ENCODE measurements at regions not wholly inside any gene's neighbourhood (a gene's known extent, or its start where the extent isn't known, plus 50 kb on each side); places are given as distances from the start of the nearest gene placed in this dataset.
"Not testable (repeated sequence)": the region's sequence is repeated elsewhere in the genome, so short reads cannot be mapped to it uniquely, and the experiment has no call there.

DNA sequence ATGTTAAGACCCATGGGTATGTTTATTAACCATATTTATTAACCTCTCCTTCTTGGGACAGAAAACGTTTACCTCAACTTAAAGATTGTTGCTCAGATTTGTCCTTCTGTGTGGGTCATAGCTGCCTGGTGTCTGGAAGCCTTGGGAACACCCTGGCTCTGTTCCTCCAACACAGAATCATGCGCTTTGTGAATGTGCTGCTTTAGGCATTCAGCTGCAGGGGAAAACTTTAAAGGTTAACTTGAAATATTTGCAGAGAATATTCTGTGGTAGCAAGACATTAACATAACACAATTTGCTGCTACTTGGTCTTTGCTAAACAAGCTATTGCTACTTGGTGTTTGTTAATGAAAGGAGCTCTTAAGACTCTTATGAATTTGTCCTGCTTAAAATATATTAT lies 50.5 kb upstream of the THOC3 start:
- not testable (repeated sequence) for DNase-seq (ENCODE audit: low spot score)

DNA sequence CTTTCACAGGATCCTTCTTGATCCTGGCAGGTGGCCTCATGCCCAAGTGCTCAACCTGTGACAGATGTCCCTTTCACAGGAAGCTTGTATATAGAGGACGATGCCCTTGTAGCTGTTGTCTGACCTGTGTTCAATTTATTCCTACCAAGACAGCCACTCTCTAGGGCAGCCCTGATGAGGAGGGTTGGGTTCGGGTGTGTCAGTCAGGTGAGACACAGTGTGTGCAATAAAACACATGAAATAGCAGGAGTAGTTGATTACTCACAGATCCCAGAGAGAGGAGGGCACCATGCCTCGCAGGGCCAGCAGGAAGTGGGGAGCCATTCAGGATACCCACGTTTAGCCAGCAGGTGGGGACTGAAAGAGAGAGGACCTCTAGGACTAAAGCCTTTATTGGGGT lies 52.7 kb upstream of the THOC3 start:
- not testable (repeated sequence) for DNase-seq (ENCODE audit: low spot score)

DNA sequence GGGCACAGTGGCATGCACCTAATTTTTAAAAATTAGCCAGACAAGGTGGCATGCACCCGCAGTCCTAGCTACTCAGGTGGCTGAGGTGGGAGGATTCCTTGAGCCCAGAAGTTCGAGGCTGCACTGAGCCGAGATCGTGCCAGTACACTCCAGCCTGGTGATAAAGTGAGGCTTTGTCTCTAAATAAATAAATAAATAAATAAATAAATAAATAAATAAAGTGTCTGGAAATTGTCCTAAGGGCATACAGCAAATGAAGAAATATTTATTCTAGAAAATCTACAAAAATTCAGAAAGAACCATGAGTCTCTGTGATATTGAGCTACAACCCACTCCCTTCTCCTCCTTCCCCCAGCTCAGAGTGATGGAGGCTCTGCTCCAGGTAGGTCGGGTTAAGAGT lies 55.4 kb upstream of the THOC3 start:
- DNase-seq (ENCODE audit: low spot score): not testable (repeated sequence)

DNA sequence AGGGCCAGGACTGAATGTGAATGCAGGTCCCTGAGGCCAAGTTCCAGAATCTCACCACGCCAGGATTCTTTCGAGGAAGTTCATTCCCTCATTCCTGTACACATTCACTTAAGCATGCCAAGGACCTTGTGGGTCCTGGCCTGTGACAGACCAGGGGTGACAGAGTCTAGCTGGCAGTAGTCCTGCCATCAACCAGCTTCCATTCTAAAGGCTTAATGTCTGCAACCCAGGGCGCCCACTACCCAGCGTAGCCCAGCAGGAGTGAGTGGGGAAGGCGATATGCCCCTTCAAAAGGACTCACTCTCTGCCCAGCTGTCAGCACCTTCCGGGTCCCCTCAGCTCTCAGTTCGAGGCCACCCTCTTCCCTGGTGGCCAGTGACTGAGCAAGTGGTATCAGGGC lies 61.3 kb upstream of the THOC3 start:
- not testable (repeated sequence) for DNase-seq (ENCODE audit: low spot score)

DNA sequence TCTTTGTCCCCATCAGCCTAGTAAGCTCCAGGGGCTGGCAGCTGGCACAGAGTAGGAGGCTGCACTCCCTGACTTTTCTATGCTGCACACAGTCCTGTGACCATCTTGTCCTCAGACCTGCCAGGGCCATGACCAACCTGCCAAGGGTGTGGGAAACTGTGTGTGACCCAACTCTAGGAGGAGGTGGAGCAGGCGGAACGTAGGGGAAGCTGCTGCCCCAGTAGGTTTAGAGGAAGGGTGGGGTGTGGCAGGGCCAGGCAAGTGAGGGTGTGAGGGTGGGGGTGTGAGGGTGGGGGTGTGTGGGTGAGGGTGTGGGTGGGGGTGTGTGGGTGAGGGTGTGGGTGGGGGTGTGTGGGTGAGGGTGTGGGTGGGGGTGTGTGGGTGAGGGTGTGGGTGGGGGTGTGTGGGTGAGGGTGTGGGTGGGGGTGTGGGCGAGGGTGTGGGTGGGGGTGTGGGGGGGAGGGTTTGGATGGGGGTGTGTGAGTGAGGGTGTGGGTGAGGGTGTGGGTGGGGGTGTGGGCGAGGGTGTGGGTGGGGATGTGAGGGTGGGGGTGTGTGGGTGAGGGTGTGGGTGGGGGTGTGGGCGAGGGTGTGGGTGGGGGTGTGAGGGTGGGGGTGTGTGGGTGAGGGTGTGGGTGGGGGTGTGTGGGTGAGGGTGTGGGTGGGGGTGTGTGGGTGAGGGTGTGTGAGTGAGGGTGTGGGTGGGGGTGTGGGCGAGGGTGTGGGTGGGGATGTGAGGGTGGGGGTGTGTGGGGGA lies 62.4 kb upstream of the THOC3 start:
- DNase-seq (ENCODE audit: low spot score): not testable (repeated sequence)

DNA sequence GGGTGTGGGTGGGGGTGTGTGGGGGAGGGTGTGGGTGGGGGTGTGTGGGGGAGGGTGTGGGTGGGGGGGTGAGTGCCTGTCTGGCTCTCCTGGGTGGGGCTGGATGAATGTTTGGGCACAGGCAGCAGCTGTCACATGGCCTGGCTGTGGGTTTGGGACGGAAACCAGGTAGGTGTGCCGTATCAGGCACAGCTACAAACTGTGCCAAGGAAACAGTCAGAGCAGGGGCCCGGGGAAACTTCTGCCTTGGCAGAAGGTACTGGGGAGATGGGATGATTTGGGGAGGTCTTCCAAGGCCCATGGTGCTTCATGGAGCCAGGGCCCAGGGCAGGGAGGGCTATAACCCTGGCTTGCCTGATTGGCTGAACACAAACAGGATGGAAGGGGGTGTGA lies 63.0 kb upstream of the THOC3 start:
- not testable (repeated sequence) for DNase-seq (ENCODE audit: low spot score)

DNA sequence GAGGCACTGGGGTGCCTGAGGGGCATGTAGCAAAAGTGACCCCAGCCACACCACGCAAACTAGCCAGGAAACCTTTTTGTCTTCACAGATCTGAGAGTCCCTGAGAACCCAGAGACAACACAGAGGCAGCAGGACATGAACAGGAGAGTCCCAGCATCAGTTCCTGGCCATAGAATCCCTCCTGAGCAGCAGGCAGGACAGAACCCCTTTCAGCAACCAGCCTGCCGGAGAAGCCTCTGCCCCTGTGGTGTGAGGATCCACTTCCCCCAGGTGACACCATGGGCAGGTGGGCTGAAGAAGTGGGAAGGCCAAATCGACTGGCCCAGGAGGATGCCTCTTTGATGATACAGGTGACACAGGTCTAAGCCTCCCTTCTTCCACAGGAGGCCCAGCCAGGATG lies 65.1 kb upstream of the THOC3 start:
- not testable (repeated sequence) for DNase-seq (ENCODE audit: low spot score)

DNA sequence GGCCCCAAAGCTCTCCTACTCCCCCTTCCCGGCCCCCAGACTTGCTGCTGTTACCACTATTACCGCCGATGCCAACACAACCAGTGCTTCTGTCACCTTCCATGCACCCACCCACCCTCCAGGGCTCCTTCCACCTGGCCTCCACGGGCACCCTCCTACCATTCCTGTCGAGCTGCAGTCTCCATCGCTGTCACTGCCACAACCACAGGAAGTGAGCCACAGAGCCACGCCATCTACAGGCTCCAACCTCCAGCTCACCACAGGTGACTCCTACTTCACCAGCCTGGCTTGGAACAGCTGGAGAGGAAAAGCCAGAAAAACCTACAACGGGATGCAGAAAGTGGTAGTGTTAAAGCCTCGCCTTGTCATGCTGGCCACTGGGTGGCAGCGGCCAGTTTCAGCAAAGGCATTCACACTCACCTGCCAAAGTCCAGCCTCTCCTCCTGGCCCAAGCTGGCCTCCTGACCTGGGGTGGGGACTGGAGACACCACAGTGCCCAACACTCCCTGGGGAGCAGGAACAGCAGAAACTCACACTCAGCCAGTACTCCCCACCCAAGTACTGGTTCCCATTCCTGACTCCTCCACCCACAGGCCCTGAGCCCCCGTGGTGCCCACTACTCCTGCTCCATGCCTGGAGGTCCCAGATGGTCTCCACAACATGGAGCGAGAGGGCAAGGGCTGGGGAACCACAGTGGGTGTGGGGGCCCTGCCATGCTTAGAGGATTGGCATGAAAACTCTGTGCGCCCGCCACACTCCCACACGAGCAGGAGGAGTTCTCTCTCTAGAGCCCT lies 66.5 kb upstream of the THOC3 start:
- not testable (repeated sequence) for DNase-seq (ENCODE audit: low spot score)

DNA sequence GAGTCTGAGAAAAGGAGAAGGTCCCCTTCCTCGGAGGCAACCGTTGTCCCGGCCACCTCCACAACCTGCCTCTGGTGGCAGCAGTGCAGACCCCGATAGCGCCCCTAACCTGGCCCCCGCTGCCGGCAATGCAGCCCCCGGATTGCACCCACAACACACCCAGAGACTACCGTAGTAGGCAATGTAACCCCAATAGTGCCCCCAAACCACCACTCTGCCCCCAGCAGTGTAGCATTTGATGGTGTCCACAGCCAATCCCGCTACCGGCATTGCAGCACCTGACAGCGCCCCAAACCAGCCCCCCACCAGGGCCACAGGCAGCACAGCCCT lies 67.1 kb upstream of the THOC3 start:
- DNase-seq (ENCODE audit: low spot score): not testable (repeated sequence)

DNA sequence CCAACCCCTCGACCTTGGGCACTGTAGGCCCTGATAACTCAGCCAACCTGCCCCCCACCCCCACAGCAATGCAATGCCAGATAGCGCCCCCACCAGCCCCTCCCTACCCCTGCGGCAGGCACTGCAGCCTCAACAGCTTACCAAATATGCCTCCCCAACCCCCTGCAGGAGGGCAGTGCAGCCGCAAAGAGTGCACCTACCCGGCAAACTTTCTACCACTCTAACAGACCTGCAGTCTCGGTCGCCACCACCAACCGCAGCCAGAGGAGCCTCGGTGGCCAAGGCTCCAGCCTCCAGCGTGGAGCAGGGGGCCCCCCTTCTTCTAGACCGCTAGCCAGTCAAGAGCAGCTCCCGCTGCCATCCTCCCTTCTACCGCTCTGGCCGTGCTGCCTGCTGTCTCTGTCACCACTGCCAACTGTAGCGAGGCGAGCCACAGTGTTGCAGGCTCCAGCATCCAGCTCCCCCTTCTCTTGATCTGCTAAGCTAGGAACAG lies 67.7 kb upstream of the THOC3 start:
- not testable (repeated sequence) for DNase-seq (ENCODE audit: low spot score)

DNA sequence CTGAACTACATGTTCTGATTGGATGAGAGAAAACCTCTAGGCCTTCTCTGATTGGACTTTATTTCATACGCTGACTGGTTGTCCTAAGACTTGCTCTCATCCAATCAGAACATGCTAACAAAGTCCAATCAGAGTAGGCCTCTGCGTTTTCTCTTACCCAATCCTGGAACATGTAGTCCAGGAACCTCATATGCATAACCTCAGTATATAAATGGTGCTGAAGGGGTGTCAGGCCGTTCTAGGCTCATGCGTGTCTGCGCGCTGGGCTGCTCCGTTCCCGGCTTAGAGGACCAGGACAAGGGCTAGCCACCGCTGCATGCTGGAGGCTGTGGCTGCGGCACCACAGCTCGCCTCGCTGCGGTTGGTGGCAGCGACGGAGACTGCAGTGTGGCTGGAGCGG lies 68.3 kb upstream of the THOC3 start:
- DNase-seq (ENCODE audit: low spot score): not testable (repeated sequence)

DNA sequence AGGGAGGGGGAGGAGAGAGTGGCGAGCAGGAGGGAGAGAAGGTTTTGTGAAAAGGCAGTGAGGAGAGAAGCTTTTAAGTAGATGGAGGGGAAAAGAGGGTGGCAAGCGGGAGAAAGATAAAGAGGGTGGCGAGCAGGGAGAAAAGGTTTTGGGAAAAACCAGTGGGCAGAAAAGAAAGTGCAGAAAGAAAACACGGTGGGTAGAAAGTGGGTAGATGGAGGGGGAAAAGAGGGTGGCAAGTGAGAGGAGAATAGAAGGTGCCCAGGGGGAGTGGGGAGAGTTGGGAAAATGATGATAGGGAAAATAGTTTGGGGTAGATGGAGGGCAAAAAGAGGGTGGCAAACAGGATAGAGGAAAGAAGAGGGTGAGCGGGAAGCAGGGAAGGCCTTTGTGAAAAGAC lies 69.1 kb upstream of the THOC3 start:
- DNase-seq (ENCODE audit: low spot score): not testable (repeated sequence)

DNA sequence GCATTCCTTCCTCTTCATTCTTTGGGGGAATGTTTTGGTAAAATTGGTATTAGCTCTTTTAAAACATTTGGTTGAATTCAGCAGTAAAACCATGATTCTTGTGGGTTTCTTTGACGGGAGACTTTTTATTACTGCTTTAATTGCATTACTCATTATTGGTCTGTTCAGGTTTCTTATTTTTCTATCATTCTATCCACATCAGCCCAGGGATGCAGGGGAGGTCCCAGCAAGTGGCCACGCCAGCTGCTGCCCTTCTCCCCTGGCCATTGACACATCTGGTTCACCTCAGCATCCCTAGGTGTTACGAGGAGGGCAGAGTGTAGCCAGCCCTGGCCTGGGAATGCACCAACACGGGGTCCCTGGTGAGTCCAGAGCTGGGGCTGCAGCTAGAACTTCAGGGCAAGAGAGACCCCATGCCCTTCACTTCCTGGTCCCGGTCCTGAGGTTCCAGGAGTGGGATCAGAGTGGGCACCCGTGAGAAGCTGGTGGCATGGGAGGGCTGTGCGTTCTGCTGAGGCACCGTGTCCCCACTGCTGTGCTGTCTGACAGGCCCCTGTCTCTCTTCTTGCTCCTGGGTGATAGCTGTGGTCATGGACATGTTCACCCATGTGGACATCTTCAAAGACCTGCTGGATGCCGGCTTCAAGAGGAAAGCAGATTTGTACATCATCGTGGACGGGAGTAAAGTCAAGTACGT lies 72.1 kb upstream of the THOC3 start:
- not testable (repeated sequence) for DNase-seq (ENCODE audit: low spot score)

DNA sequence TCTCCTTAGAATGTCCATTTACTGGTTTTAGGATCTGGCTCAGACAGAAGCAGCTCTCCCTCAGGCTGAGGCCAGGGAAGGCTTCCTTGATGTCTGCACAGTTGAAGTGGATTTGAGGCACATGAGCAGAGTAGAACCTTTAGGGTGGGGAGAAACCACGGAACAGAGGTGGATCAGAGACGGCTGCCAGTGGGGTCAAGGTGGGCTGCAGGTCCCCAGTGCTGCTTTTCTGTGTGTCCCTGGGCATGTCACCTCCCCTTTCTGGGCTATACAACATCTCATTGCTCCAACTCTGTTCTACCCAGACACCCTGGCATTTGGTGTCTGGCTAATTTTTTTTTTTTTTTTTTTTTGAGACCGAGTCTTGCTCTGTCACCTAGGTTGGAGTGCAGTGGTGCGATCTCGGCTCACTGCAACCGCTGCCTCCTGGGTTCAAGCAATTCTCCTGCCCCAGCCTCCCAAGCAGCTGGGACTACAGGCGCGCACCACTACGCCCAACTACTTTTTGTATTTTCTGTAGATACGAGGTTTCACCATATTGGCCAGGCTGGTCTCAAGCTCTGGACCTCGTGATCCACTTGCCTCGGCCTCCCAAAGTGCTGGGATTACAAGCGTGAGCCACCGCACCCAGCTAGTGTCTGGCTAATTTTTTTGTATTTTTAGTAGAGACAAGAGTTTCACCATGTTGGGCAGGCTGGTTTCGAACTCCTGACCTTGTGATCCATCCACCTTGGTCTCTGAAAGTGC lies 73.3 kb upstream of the THOC3 start:
- DNase-seq (ENCODE audit: low spot score): not testable (repeated sequence)

DNA sequence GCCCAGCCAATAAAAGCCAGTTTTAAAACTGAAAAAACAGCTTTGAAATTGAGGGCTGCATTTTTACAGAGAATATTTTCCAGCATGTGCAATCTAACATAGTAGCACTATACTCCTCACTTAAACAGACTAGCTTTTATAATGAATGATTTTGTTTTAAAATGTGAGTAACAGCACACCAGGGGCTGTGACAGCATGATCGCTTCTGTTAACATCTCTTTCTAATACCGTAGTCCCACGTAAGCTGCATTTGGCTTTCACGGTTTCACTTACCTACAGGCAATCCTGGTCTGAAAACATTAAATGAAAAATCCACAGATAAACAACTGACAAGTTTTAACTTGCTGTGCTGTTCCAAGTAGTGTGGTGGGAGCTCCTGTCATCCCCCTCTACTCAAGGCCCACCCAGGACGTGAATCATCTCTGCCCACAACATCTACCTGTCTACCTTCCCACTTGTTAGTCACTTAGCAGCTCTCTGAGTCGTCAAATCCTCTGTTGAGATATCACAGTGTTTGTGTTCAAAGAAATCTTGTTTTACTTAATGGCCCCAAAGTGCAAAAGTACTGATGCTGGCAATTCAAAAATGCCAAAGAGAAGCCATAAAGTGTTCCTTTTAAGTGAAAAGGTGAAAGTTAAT lies 74.0 kb upstream of the THOC3 start:
- DNase-seq (ENCODE audit: low spot score): not testable (repeated sequence)

DNA sequence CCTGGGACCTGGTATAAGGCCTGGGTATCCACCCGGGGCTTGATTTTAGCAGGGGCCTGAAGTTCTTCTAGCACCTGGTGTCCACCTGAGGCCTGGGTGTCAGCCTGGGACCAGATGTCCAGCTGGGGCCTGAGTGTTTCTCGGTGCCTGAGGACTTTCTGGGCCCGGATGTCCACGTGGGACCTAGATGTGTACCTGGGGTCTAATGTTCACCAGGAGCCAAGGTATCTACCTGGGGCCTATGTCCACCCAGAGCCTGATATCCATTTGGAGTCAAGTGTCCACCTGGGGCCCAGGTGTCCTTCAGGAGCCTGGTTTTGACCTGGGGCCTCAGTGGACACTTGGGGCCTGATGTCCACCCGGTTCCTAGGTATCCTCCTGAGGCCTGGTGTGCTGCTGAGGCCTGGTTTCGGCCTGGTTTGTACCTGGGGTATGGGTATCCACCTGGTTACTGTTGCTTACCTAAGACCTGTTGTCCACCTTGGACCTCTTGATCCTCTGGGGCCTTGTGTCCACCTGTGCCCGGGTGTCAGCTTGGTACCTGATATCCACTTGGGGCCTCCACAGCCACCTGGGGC lies 75.2 kb upstream of the THOC3 start:
- DNase-seq (ENCODE audit: low spot score): not testable (repeated sequence)

DNA sequence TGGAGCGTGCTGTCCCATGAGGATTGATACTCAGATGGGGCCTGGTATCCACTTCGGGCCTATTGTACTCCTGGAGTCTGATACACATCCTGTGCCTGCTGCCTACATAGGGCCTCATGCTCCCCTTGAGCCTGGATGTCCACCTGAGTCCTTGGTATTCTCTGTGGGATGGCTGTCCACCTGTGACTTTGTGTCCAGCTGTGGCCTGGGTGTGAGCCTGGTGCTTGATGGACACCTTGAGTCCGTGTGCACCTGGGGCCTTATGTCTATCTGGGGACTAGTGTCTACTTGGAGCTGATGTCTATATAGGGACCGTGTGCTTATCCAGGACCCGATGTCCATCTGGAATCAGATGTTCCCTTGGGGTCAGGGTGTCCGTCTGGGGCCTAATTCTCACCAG lies 75.9 kb upstream of the THOC3 start:
- DNase-seq (ENCODE audit: low spot score): not testable (repeated sequence)

DNA sequence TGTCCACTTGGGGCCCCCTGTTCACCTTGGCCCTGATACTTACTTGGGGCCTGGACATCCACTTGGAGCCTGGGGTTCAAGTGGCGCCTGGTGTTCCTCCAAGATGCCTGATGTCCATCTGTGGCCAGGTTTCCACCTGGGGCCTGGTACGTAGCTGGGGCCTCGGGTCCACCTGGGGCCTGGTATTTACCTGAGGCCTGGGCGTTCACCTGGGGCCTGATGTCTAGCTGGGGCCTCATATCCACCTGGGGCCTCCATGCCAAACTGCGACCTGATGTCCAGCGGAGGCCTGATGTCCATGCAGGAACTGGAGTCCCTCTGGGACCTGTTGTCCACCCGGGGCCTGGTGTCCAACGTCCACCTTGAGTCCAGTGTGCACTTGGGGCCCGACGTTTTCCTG lies 76.3 kb upstream of the THOC3 start:
- DNase-seq (ENCODE audit: low spot score): not testable (repeated sequence)

DNA sequence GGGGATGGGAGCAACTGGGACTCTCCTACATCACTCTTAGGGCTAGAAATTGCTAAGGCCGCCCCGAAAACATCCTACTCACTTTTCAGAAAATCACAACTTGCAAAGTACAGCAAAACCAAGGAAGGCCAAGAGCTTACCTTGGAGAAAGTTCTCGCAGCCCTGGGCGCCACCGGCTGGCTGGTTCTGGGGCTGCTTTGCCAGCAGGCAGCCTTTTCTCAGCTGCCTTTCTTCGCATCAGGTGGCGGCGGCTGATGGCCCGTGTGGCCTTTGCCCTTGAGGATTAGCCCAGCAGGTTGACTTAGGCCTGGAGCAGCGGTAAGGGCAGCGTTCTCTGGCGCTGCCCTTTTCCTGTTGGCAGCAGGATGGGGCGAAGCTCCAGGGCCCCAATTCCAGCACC lies 77.3 kb upstream of the THOC3 start:
- not testable (repeated sequence) for DNase-seq (ENCODE audit: low spot score)

DNA sequence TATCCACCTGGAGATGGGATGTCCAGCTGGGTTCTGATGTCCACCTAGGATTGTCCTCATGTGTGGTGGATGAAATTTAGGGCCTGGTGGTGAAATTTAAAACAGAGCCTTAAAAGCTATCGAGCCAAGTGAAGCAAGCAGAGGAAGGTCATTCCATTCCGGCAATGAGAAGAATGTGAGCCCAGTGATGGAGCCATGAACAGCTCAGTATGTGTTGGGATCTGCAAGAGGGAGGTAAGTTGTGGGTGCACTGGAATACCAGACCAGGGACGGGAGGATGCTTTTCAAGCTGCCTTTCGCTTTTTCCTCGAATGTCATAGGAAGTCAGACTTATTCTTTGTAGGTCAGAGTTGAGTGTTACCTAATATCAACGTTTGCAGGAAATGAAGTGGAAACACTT lies 80.6 kb upstream of the THOC3 start:
- not testable (repeated sequence) for DNase-seq (ENCODE audit: low spot score)

Data from umbilical cord (tissue), 1 donor.